GM18508 (cell line): ENCODE measurements at regions not wholly inside any gene's neighbourhood (a gene's known extent, or its start where the extent isn't known, plus 50 kb on each side); places are given as distances from the start of the nearest gene placed in this dataset.
"Not testable (repeated sequence)": the region's sequence is repeated elsewhere in the genome, so short reads cannot be mapped to it uniquely, and the experiment has no call there.

ENCODE experiments used
- ATAC-seq: cut with Tn5 transposase; IDR thresholded peaks from one replicate; pipeline ENCODE4 v1.9.1; 2021; ENCODE audit warnings: moderate number of reproducible peaks; ENCODE audit not compliant: insufficient read depth, unreplicated experiment

DNA sequence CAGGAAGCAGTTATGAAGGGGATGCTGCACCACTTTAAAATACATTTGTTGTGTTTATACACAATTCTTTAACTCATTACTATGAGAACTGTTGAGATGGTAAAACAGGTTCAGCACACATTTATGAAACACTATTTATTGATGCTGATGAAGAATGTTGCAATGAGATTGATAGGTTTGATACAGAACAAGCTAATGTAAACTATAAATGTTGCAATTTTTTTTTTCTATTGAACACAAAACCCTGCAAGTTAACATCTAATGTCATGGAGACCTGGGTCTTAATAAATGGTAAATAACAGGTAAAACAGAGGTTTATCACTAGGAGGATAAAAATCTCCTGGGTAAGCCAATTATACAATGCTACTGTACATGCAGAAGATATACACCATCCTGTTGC is 857.6 kb downstream of the FSCB start:
- no peak for ATAC-seq

DNA sequence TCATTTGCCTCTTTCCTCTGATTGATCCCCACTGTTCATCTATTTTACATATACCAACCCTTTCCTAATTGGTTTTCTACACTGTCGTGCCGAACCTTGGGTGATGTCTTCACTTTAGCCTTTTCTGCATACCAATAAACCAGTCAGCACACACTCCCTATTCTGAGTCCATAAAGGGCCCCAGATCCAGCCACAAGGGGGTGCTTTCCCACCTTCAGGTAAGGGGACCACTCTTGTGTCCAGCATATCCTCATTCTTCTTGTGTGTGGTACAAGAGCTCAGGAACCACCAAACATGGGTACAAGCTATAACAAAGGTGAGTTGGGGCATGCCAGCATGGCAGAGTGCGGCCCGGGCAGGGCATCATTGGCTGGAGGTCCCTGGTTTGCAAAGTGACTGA is 859.8 kb downstream of the FSCB start:
- no peak for ATAC-seq

DNA sequence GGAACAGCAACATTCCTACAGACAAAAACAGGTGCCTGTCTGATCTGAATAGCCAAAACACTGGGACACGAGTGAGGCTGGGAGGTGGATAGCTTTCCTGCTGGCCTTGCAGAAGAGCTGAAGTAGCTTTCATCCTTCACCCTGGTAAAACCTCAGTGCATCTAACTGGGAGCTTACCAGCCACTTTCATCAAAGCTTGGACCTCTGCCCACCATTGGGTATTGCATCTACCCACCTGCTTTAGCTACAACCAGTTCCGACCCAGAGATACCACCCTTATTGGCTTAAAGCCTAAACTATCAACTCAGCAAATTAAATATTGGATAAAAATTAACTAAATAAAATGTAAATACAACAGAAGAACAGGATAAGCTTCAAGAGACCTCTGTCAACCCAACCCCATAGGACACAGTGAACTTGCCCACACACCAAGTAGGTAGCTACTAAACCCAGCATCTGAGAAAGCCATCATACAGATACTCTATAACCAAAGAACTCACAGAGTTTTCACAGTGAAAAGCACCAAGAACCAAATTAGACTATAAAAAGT is 866.3 kb downstream of the FSCB start:
- no peak for ATAC-seq

DNA sequence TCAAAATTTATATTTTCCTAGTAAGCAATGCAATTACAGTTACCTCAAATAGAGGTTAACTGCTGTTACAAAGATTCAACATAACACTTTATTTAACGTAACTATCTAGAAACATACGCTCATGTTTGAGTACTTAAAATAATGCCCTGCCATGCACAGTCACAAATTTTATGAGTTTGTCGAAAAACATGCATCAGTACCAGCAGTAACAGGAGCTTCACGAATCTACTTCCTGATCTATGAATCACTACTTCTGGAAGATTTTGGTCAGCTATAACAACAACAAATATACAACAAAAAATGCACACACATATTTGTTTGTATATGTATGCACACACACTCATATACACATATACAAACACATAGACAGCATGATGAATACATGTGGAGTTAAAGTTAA is 881.8 kb downstream of the FSCB start:
- ATAC-seq, result no peak

DNA sequence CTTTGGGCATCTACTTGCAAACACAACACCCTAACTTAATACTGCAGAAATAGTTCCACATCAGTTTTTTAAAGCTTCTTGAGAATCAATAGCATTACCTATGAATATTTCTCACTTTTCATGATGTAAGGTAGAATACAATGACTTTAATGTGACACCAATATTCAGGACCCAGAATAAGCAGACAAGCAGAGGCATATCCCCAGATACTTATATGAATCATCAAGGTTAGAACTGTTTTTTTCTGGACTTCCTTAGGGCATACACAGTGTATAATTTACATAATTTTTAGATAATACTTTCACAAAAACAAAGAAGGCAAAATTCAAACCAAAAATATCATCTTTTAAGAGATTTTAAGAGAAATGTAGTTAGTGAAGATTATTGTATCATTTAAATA is 885.8 kb downstream of the FSCB start:
- ATAC-seq, result no peak

DNA sequence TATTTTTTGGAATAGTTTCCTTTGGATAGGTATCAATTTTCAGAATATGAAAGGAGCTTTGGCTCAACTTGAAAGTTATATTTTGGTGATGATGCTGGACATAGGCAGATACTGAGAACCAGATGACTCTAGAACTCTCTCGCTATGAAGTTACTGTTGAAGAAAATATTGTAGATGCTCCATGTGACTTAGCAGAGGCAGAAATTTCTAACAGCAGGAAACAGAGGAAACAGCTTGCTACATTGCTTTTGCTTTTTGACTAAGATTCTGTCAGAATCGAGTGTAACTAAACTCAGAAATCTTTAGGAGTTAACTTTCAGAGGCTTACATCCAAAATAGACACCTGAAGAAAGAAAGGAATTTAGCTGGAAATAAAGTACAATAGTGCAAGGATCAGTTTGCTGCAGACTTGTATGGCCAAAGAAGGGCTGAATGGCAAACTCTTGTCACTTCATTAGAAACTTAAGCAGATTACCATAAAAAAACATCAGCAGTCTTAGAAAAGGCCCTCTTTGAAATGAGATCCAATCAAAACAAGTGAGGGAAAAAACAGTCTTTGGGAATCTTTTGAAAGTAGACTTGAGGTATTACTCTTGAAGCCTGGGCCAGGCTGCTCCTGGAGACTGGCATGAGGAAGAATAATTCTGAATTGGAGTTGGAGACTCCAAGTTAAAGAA is 911.8 kb downstream of the FSCB start:
- no peak for ATAC-seq

DNA sequence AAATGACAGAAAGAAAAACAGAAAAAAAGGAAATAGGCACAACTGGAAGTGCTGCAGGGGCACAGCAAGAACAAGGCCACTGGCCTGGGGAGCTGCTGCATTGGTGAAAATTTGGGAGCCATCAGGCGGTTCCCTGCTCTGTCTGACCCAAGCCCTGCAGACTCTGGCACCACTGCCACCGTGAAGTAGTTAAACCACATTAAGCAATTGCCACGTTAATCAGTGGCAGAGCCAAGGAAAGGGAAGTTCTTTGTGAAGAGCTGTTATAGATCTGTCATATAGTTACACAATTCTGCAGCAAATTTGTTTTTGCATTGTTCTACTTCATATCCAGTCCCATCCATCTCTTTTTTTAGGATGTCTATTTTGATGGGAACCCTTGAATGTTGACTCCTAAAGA is 915.3 kb downstream of the FSCB start:
- no peak for ATAC-seq

DNA sequence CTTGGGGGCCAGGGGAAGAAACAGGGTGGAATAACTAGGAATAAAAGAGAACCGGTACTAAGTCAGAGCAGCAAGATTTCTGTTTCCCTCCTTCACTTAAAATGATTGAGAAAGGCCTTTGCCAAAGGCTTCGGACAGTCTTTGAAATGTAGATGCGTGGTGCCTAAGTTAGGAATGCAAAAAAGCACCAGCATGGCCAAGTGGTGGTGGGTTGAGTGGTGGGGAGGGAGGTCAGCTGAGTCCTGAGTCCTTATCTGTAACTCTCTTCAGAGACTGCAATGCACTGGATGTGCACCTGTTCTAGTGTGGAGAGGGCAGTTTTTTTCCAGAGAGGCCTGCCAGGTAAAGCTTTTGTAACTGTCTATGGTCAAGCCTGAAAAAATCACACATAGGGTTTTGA is 919.9 kb downstream of the FSCB start:
- no peak for ATAC-seq

DNA sequence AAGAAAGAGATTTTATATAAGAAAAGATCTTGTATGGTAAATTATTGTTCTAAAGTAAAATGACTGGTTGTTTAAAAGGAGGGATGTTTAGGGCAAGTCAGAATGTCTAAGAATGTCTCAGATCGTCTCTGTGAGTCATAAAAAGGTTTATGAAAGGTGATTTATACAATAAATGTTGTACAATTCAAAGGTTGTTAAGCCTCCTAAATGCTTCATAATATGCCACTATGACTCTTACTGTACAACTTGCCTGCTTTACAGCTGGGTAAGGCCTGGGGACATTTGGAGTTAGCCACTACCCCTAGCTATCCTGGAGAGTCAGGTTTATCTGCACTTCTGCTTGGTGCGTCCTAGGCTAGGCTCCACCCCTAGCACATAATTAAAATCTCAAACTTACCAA is 927.4 kb downstream of the FSCB start:
- no peak for ATAC-seq

DNA sequence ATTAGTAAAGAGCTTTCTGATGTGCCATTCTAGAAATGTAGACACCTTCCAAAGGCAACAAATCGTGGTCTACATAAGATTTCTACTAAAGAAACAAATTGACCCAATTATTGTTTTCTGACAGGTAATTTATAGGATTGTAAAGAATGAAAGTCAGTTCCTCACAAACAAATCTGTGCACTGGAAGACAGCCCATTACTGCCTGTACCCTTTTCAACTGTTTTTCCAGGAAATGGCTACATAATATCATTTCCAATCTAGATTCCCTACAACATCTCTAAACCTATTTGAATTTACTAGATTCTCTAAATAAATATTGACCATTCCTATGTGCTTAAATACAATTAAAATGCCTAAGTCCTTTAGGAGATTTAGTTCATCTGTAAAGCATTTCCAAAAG is 939.1 kb downstream of the FSCB start:
- ATAC-seq, result no peak

DNA sequence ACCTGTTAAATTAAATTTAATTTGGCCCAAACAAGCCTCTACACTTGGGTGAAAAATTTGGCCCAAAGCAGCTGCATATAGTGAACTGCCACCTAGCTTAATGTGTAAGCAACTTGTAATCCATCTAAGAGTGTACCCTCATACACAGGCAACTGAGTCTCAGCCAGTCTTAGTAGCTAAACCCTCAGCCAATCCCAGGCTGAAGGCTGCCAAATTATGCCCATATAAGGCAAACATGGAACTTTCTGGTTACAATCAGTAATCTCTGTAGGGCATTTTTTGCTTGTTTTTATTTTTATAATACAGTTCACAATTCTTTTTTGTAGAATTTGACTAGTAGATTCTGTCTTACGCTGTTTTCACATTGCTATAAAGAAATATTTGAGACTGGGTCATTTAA is 958.7 kb downstream of the FSCB start:
- ATAC-seq, result no peak

DNA sequence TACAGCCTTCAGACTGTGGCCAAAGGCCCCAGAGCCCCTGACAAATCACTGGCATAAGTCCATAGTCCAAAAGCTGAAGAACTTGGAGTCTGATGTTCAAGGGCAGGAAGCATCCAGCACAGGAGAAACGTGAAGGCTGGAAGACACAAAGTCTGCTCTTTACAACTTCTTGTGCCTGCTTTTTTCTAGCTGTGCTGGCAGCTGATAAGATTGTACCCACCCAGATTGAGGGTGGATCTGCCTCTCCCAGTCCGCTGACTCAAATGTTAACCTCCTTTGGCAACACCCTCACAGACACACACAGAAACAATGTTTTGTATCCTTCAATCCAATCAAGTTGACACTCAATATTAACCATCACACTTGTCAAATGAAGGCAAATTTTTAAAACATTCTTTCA is 959.5 kb downstream of the FSCB start:
- not testable (repeated sequence) for ATAC-seq

DNA sequence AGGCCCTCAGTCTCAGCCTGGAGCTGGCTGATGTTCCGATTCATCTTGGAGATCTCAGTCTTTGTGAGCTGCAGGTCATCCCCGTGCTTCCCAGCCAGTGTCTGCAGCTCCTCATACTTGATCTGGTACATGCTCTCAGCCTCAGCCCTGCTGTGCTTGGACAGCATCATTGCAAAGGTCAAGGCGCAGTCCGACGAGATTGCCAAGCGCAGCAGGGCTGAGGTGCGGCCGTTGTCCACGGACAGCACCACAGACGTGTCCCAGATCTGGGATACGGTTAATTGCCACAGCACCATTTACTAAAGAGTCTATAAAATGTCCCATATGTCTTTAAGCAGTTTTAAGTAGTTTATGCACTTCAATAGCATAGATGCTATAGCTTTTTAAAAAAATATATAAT is 965.7 kb downstream of the FSCB start:
- no peak for ATAC-seq

DNA sequence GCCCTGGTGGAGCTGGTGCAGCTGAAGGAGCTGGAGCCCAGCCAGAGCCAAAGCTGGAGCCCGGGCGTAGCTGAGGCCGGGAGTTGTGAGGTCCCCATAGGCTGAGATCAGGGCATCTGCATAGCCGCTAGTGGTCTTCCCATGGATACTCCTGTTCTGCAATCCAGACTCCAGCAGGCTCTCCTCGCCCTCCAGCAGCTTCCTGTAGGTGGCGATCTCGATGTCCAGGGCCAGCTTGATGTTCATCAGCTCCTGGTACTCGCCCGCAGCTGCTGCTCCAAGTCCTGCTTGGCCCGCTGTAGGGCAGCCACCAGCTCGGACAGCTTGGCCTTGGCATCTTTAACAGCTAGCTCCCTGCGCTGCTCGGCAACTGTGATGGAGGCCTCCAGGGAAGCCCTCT is 966.1 kb downstream of the FSCB start:
- no peak for ATAC-seq

DNA sequence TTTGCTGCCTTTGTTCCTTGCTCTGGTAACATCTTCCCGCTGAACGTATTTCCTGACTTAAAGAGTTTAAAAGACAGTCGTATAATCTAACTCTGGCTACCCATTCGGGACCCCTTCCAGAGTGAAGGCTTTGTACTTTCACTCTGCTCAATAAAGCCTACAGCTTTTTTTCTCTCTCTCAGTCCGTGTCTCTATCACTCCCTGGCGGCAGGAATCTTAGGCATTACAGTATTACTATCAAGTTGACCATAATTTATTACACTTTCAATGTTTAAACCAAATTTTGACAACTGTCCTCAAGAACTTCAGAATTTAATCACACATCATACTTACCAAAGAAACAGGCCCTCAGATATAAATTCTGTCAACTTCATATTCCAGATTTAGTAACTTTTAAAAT is 967.9 kb downstream of the FSCB start:
- no peak for ATAC-seq

DNA sequence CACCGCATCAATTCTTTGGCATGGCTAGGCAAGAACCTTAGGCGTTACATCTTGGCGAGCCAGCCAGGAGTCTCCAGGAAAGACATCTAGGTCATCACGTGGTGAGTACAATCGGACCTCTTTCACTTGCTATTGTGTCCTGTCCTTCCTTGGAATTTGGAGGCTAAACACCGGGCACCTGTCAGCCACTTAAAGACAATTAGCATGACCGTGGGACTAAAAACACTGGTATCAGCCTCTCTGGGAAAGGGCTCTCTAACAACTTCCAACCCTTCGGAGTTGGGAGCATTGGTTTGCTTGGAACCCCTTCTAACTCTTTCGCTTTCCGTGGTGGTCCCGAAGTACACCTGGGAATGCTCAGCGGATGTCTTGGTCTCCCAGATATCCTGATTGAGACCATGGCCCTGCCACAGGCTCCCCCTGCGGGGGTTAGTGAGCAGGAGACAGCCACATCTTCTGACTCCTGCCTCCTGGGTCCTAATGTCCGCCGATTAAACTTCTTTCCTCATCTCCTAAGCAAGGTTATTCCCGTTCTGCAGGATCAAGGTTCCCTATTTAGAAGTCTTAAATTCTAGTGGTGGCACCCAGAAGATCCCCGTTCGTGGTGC is 971.7 kb downstream of the FSCB start:
- no peak for ATAC-seq

DNA sequence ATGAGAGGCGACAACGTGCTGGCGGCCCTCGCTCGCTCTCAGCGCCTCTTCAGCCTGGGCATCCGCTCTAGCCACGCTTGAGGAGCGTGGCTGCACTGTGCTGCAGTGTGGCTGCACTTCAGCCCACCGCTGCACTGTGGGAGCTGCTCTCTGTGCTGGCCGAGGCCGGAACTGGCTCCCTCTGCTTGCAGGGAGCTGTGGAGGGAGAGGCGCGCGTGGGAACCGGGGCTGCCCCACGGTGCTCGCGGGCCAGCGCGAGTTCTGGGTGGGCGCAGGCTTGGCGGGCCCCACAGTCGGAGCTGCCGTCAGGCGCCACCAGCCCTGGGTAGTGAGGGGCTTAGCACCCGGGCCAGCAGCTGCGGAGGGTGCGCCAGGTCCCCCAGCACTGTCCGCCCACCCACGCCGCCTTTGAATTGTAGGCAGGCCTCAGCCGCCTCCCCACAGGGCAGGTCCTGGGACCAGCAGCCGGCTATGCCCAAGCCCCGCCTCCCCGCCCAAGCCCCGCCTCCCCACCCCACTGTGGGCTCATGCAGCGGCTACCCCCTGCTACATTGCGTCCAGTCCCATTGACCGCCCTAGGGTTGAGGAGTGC is 974.2 kb downstream of the FSCB start:
- ATAC-seq, result no peak

DNA sequence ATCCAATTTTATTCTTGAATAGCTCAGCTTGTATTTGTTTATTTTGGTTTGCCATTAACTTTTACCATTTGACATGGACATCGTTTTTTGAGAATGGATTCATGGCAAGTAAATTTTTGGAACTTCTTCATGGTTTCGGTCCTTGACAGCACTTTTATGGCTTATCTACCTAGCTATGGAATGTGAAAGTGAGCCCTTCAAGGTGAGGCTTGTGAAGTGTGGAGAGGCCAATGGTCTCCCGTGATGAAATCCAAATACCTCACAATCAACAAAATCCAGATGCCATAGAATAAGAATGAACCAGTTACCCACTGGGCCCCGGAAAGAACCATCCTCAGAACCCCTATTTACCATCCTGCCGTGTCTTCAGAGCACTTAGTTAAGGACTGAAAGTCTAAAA is 978.8 kb downstream of the FSCB start:
- ATAC-seq, result no peak

DNA sequence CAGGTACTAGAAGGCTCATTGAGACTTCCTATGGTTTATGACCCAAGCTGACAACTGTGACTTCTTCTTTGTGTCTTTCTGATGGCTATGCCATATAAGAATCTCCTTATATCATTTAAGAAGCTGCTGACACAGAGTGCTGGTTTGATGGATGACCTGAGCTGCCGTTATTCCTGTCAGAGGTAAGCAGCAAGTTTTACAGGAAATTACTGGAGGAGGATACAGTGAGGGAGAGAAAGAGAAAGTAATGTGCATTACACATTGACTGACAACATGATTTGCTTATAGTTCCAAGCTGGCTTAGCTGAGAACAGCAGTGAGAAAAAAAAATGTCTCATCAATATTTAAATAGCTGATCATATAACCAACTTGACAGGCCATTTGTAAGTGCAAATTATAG is 981.4 kb downstream of the FSCB start:
- no peak for ATAC-seq

DNA sequence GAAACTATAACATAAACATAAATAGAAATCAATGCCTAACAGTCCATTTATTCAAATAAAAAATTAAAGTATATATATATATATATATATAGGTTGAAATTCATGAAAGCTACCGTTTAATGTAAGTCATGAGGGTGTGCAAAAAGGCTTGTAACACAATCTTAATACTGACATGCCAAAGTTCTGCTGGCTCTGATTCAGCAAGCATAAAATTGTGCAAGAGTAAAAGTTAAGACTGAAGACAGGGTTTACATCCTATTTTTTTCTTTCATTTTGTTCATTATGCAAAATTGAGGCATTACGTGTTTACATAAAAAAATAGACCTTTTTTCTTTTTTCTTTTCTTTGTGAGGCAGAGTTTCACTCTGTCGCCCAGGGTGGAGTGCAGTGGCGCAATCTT is 984.2 kb downstream of the FSCB start:
- no peak for ATAC-seq

DNA sequence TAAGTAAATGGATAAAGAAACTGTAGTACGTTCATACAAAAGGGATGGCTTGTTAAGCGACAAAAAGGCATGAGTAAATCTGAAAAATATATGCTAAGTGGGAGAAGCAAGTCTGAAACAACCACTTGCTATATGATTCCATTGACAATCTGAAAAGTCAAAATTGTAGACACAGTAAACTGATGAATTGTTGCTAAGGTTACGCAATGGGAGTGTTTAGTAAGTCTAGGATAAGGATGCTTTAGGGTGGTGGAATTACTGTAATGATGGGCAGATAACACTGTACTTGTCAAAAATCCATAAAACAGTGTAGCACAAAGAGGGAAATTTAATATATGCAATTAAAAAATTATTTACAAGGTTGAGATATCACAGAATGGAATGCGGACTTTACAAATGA is 984.9 kb downstream of the FSCB start:
- ATAC-seq, result no peak

DNA sequence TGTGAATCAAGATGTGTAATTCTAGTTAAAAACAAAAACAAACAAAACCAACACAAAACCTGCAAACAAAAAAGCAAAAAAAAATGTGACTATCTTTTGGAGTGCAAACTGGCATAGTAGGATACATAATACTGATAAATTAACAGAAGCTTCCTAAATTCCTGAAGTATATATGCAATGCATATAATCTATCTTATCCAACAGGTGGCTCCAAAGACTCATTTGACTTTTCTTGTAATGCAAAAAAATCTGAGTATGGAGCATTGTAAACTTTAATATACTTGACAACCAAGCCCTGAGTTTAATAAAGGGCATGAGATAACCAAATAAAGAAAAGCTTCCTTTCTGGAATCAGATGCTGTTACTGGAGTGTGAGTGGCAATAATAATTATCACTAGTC is 1003.6 kb downstream of the FSCB start:
- no peak for ATAC-seq
